NCI-H460 (cell line): ENCODE measurements at regions not wholly inside any gene's neighbourhood (a gene's known extent, or its start where the extent isn't known, plus 50 kb on each side); places are given as distances from the start of the nearest gene placed in this dataset.
"Not testable (repeated sequence)": the region's sequence is repeated elsewhere in the genome, so short reads cannot be mapped to it uniquely, and the experiment has no call there.

Experiments used
- DNase-seq: peaks from one replicate; pipeline ENCODE4 v3.0.0-alpha.2; 2016; ENCODE audit warnings: low read depth; ENCODE audit errors: extremely low read depth

- DNase-seq: no peak
Observed at GRCh38 chr5:16987776-16988175, 51.7 kb upstream of the MYO10 start.

GRCh38 chr5:16990817-16991520 is 54.9 kb upstream of the MYO10 start:
- not testable (repeated sequence) for DNase-seq

- DNase-seq: no peak
Observed at GRCh38 chr5:16992006-16992405, 55.9 kb upstream of the MYO10 start.

GRCh38 chr5:16992444-16992843 is 56.4 kb upstream of the MYO10 start:
- no peak for DNase-seq

- DNase-seq: no peak
Observed at GRCh38 chr5:16994565-16994964, 58.5 kb upstream of the MYO10 start.

- DNase-seq: no peak
Observed at GRCh38 chr5:16995372-16995771, 59.3 kb upstream of the MYO10 start.

GRCh38 chr5:17000291-17000939 is 64.3 kb upstream of the MYO10 start:
- DNase-seq: peak; percentile 20

- no peak for DNase-seq
Observed at GRCh38 chr5:17001428-17001827, 65.3 kb upstream of the MYO10 start.

GRCh38 chr5:17004441-17005106 is 68.5 kb upstream of the MYO10 start:
- no peak for DNase-seq

GRCh38 chr5:17005107-17005828 is 69.2 kb upstream of the MYO10 start:
- no peak for DNase-seq

- DNase-seq: no peak
Observed at GRCh38 chr5:17012289-17012688, 76.2 kb upstream of the MYO10 start.

- DNase-seq: no peak
Observed at GRCh38 chr5:17014686-17015085, 78.6 kb upstream of the MYO10 start.

GRCh38 chr5:17018871-17019270 is 82.8 kb upstream of the MYO10 start:
- DNase-seq: no peak

GRCh38 chr5:17019324-17019723 is 83.2 kb upstream of the MYO10 start:
- DNase-seq: no peak

GRCh38 chr5:17020678-17021601 is 84.9 kb upstream of the MYO10 start:
- DNase-seq: no peak

GRCh38 chr5:17021602-17021932 is 85.5 kb upstream of the MYO10 start:
- no peak for DNase-seq

- no peak for DNase-seq
Observed at GRCh38 chr5:17022296-17022695, 86.2 kb upstream of the MYO10 start.

- DNase-seq: peak; percentile 33
Observed at GRCh38 chr5:17024686-17025180, 88.6 kb upstream of the MYO10 start.

- DNase-seq: not testable (repeated sequence)
Observed at GRCh38 chr5:17031659-17032277, 95.7 kb upstream of the MYO10 start.
